Neuron (in vitro differentiated cells): ENCODE measurements at regions not wholly inside any gene's neighbourhood (a gene's known extent, or its start where the extent isn't known, plus 50 kb on each side); places are given as distances from the start of the nearest gene placed in this dataset.

Experiments used
- H2AFZ ChIP-seq: one replicate; pipeline ENCODE4 v1.6.1; 2013; ENCODE audit warnings: low read depth, mild to moderate bottlenecking, inconsistent platforms, low read length, moderate library complexity
- H3K27me3 ChIP-seq: one replicate; pipeline ENCODE4 v1.6.1; 2013; ENCODE audit warnings: low read length; ENCODE audit not compliant: insufficient read depth
- H3K36me3 ChIP-seq: one replicate; pipeline ENCODE4 v1.6.1; 2013; ENCODE audit warnings: low read length; ENCODE audit not compliant: insufficient read depth
- H3K4me1 ChIP-seq: one replicate; pipeline ENCODE4 v1.6.1; 2013; ENCODE audit warnings: low read length; ENCODE audit not compliant: insufficient read depth
- H3K4me3 ChIP-seq: 2 replicates; pipeline ENCODE4 v1.5.1; 2013; ENCODE audit warnings: mild to moderate bottlenecking, low read length, moderate library complexity
- H3K9me3 ChIP-seq: one replicate; pipeline ENCODE4 v1.6.1; 2013; ENCODE audit warnings: low read length

GRCh38 chr17:72219137-72219823 is 98.5 kb downstream of the SOX9 start:
- H3K9me3 ChIP-seq: no peaks in the 10 kb centered on the region
- H3K36me3 ChIP-seq: no peaks in the 10 kb centered on the region
- H3K4me1 ChIP-seq: peaks cover 18% of the 10 kb centered on the region
- no peak overlapping the region for H3K4me3 ChIP-seq
- H3K27me3 ChIP-seq: peaks cover 15% of the 10 kb centered on the region
- H2AFZ ChIP-seq: peak overlapping the region; percentile 8

GRCh38 chr17:72219824-72220493 is 99.1 kb downstream of the SOX9 start:
- peak overlapping the region; percentile 8 for H2AFZ ChIP-seq
- peak overlapping the region; percentile 4 for H3K4me3 ChIP-seq
- no peaks in the 10 kb centered on the region for H3K9me3 ChIP-seq
- H3K4me1 ChIP-seq: peaks cover 18% of the 10 kb centered on the region
- peaks cover 15% of the 10 kb centered on the region for H3K27me3 ChIP-seq
- no peaks in the 10 kb centered on the region for H3K36me3 ChIP-seq

GRCh38 chr17:72222661-72223380 is 102.0 kb downstream of the SOX9 start:
- Histone ChIP-seq H2AFZ (no peak overlapping the region), H3K27me3 (peaks cover 10% of the 10 kb centered on the region), H3K4me1 (peaks cover 18% of the 10 kb centered on the region), H3K4me3 (no peak overlapping the region), H3K36me3 (no peaks in the 10 kb centered on the region), H3K9me3 (no peaks in the 10 kb centered on the region)

GRCh38 chr17:72223866-72224291 is 103.1 kb downstream of the SOX9 start:
- Histone ChIP-seq H3K4me3 (no peak overlapping the region), H3K36me3 (no peaks in the 10 kb centered on the region), H2AFZ (no peak overlapping the region), H3K27me3 (peaks cover 4% of the 10 kb centered on the region), H3K4me1 (peaks cover 18% of the 10 kb centered on the region), H3K9me3 (no peaks in the 10 kb centered on the region)

- Histone ChIP-seq H2AFZ (no peak overlapping the region), H3K4me3 (no peak overlapping the region), H3K4me1 (peaks cover 7% of the 10 kb centered on the region), H3K36me3 (no peaks in the 10 kb centered on the region), H3K9me3 (no peaks in the 10 kb centered on the region), H3K27me3 (no peaks in the 10 kb centered on the region)
Measured at GRCh38 chr17:72226322-72226721, 105.5 kb downstream of the SOX9 start.

- Histone ChIP-seq H3K4me3 (no peak overlapping the region), H3K4me1 (peaks cover 2% of the 10 kb centered on the region), H3K36me3 (no peaks in the 10 kb centered on the region), H2AFZ (no peak overlapping the region), H3K27me3 (no peaks in the 10 kb centered on the region), H3K9me3 (no peaks in the 10 kb centered on the region)
Measured at GRCh38 chr17:72233986-72234385, 113.2 kb downstream of the SOX9 start.

GRCh38 chr17:72234985-72235384 is 114.2 kb downstream of the SOX9 start:
- Histone ChIP-seq H3K27me3 (no peaks in the 10 kb centered on the region), H3K4me1 (peaks cover 2% of the 10 kb centered on the region), H3K36me3 (no peaks in the 10 kb centered on the region), H3K4me3 (no peak overlapping the region), H3K9me3 (no peaks in the 10 kb centered on the region), H2AFZ (no peak overlapping the region)

- peaks cover 2% of the 10 kb centered on the region for H3K4me1 ChIP-seq
- H2AFZ ChIP-seq: no peak overlapping the region
- no peaks in the 10 kb centered on the region for H3K36me3 ChIP-seq
- no peak overlapping the region for H3K4me3 ChIP-seq
- no peaks in the 10 kb centered on the region for H3K9me3 ChIP-seq
- H3K27me3 ChIP-seq: no peaks in the 10 kb centered on the region
Measured at GRCh38 chr17:72236980-72237633, 116.3 kb downstream of the SOX9 start.

GRCh38 chr17:72238157-72238673 is 117.4 kb downstream of the SOX9 start:
- H3K27me3 ChIP-seq: no peaks in the 10 kb centered on the region
- H3K4me3 ChIP-seq: no peak overlapping the region
- peaks cover 2% of the 10 kb centered on the region for H3K4me1 ChIP-seq
- no peaks in the 10 kb centered on the region for H3K9me3 ChIP-seq
- H3K36me3 ChIP-seq: no peaks in the 10 kb centered on the region
- no peak overlapping the region for H2AFZ ChIP-seq

GRCh38 chr17:72239548-72239947 is 118.7 kb downstream of the SOX9 start:
- H3K4me3 ChIP-seq: no peak overlapping the region
- H3K4me1 ChIP-seq: no peaks in the 10 kb centered on the region
- H3K27me3 ChIP-seq: no peaks in the 10 kb centered on the region
- no peaks in the 10 kb centered on the region for H3K36me3 ChIP-seq
- H2AFZ ChIP-seq: no peak overlapping the region
- no peaks in the 10 kb centered on the region for H3K9me3 ChIP-seq

GRCh38 chr17:72240333-72240732 is 119.5 kb downstream of the SOX9 start:
- H3K27me3 ChIP-seq: no peaks in the 10 kb centered on the region
- H3K9me3 ChIP-seq: no peaks in the 10 kb centered on the region
- H3K36me3 ChIP-seq: no peaks in the 10 kb centered on the region
- H3K4me1 ChIP-seq: no peaks in the 10 kb centered on the region
- no peak overlapping the region for H2AFZ ChIP-seq
- no peak overlapping the region for H3K4me3 ChIP-seq

GRCh38 chr17:72244494-72244893 is 123.7 kb downstream of the SOX9 start:
- H2AFZ ChIP-seq: no peak overlapping the region
- no peaks in the 10 kb centered on the region for H3K9me3 ChIP-seq
- no peaks in the 10 kb centered on the region for H3K36me3 ChIP-seq
- H3K4me3 ChIP-seq: no peak overlapping the region
- no peaks in the 10 kb centered on the region for H3K27me3 ChIP-seq
- no peaks in the 10 kb centered on the region for H3K4me1 ChIP-seq

- Histone ChIP-seq H3K4me3 (no peak overlapping the region), H3K36me3 (no peaks in the 10 kb centered on the region), H3K9me3 (no peaks in the 10 kb centered on the region), H3K4me1 (no peaks in the 10 kb centered on the region), H3K27me3 (no peaks in the 10 kb centered on the region), H2AFZ (no peak overlapping the region)
Measured at GRCh38 chr17:72244956-72245355, 124.1 kb downstream of the SOX9 start.
